CD14-positive monocyte (primary cell): ENCODE measurements at regions not wholly inside any gene's neighbourhood (a gene's known extent, or its start where the extent isn't known, plus 50 kb on each side); places are given as distances from the start of the nearest gene placed in this dataset.

ENCODE experiments used
- DNase-seq, 3 donors: peaks; one replicate each; pipeline ENCODE4 v3.0.0-alpha.2; 2011 to 2022
- H2AFZ ChIP-seq: 2 replicates; pipeline ENCODE4 v1.6.0; 2012; ENCODE audit warnings: mild to moderate bottlenecking, low read depth, low read length, inconsistent platforms; ENCODE audit not compliant: insufficient read depth, poor library complexity, severe bottlenecking
- H3K27ac ChIP-seq, 2 donors: 1 replicate in 1 of 2; 2 replicates in 1 of 2; pipeline ENCODE4 v1.5.1; 2012 to 2013; ENCODE audit warnings: low read length in 2 of 2, control low read depth in 1 of 2, inconsistent platforms in 1 of 2, low read depth in 1 of 2, mild to moderate bottlenecking in 1 of 2
- H3K27me3 ChIP-seq, 2 donors: one replicate each; pipeline versions ENCODE4 v1.6.0 to v1.6.1; 2011 to 2013; ENCODE audit warnings: low read length in 2 of 2; ENCODE audit not compliant: control insufficient read depth in 2 of 2, insufficient read depth in 2 of 2
- H3K36me3 ChIP-seq, 2 donors: replicated peaks in 1 of 2; 1 replicate in 1 of 2; 2 replicates in 1 of 2; pipeline versions ENCODE4 v1.5.1 to v1.6.1; 2012 to 2013; ENCODE audit warnings: low read length in 2 of 2, control low read depth in 1 of 2, inconsistent platforms in 1 of 2, mild to moderate bottlenecking in 1 of 2; ENCODE audit not compliant: insufficient read depth in 2 of 2, control insufficient read depth in 1 of 2
- H3K4me1 ChIP-seq, 2 donors: 1 replicate in 1 of 2; 2 replicates in 1 of 2; pipeline versions ENCODE4 v1.5.1 to v1.6.1; 2012 to 2013; ENCODE audit warnings: low read length in 2 of 2, control low read depth in 1 of 2, inconsistent platforms in 1 of 2, mild to moderate bottlenecking in 1 of 2, moderate library complexity in 1 of 2; ENCODE audit not compliant: insufficient read depth in 2 of 2, control insufficient read depth in 1 of 2
- H3K4me2 ChIP-seq: replicated peaks from 2 replicates; pipeline ENCODE3; 2012; ENCODE audit warnings: low read length, moderate library complexity, mild to moderate bottlenecking; ENCODE audit not compliant: poor library complexity, severe bottlenecking; ENCODE audit errors: extremely low read depth
- H3K4me3 ChIP-seq, 3 experiments: fragments of 200-600 bp in 1 of 3; sonication (generic) in 1 of 3; replicated peaks in 1 of 3; 1 replicate in 2 of 3; 2 replicates in 1 of 3; pipeline ENCODE4 v1.5.1; 2011 to 2013; ENCODE audit warnings: low read length in 3 of 3, mild to moderate bottlenecking in 3 of 3, control low read depth in 2 of 3, low read depth in 2 of 3, inconsistent platforms in 1 of 3, moderate library complexity in 1 of 3
- H3K79me2 ChIP-seq: 2 replicates; pipeline ENCODE4 v1.6.0; 2012; ENCODE audit warnings: mild to moderate bottlenecking, control low read depth, inconsistent platforms, low read length, moderate library complexity; ENCODE audit not compliant: insufficient read depth
- H3K9ac ChIP-seq: 2 replicates; pipeline ENCODE4 v1.6.0; 2017; ENCODE audit warnings: low read length, mild to moderate bottlenecking; ENCODE audit not compliant: insufficient read depth, poor library complexity, severe bottlenecking
- H3K9me3 ChIP-seq, 2 donors: replicated peaks in 1 of 2; 1 replicate in 1 of 2; 2 replicates in 1 of 2; pipeline versions ENCODE4 v1.5.1 to v1.6.1; 2012 to 2013; ENCODE audit warnings: low read length in 2 of 2, control low read depth in 1 of 2; ENCODE audit not compliant: control insufficient read depth in 1 of 2, insufficient read depth in 1 of 2
- H4K20me1 ChIP-seq: 2 replicates; pipeline ENCODE4 v1.6.0; 2012; ENCODE audit warnings: mild to moderate bottlenecking, low read length, control low read depth, moderate library complexity; ENCODE audit not compliant: insufficient read depth
- H3K27ac Mint-ChIP-seq, 7 donors: one replicate each; pipeline ENCODE4 v1.8.0; 2020; ENCODE audit warnings: mild to moderate bottlenecking in 7 of 7, mixed read lengths in 7 of 7, moderate library complexity in 6 of 7, inconsistent platforms in 2 of 7
- H3K27me3 Mint-ChIP-seq, 3 donors: one replicate each; pipeline ENCODE4 v1.8.0; 2021 to 2022; ENCODE audit warnings: low read depth in 3 of 3, mild to moderate bottlenecking in 3 of 3, mixed read lengths in 3 of 3, moderate library complexity in 3 of 3, inconsistent platforms in 1 of 3
- H3K36me3 Mint-ChIP-seq, 2 donors: one replicate each; pipeline ENCODE4 v1.8.0; 2020; ENCODE audit warnings: mixed read lengths in 2 of 2, inconsistent platforms in 1 of 2, mild to moderate bottlenecking in 1 of 2
- H3K4me1 Mint-ChIP-seq: one replicate; pipeline ENCODE4 v1.8.0; 2020; ENCODE audit warnings: mild to moderate bottlenecking, mixed read lengths
- H3K4me3 Mint-ChIP-seq, 2 donors: one replicate each; pipeline ENCODE4 v1.8.0; 2020; ENCODE audit warnings: mild to moderate bottlenecking in 2 of 2, mixed read lengths in 2 of 2, moderate library complexity in 1 of 2
- H3K9me3 Mint-ChIP-seq, 7 donors: one replicate each; pipeline ENCODE4 v1.8.0; 2020 to 2022; ENCODE audit warnings: mixed read lengths in 7 of 7, mild to moderate bottlenecking in 6 of 7, moderate library complexity in 6 of 7, inconsistent platforms in 2 of 7
- WGBS: methylation state at CpG from one replicate; pipeline ENCODE4 v1.1.5; 2013; ENCODE audit warnings: missing lambda C conversion rate; ENCODE audit not compliant: insufficient coverage; 5-methylcytosine and 5-hydroxymethylcytosine counted together
- intact Hi-C, 2 donors: fragments of 100-400 bp; cut with micrococcal nuclease; formaldehyde crosslinking; loops; one replicate each; pipeline versions ENCODE4 v1.15.0 to v1.15.1; 2023
- TF ChIP-seq, protein P1 (sequence below): fragments of 200-600 bp; IDR thresholded peaks from one replicate; pipeline ENCODE4 v1.8.0; 2022; ENCODE audit warnings: antibody characterized with exemption, mild to moderate bottlenecking

DNA sequence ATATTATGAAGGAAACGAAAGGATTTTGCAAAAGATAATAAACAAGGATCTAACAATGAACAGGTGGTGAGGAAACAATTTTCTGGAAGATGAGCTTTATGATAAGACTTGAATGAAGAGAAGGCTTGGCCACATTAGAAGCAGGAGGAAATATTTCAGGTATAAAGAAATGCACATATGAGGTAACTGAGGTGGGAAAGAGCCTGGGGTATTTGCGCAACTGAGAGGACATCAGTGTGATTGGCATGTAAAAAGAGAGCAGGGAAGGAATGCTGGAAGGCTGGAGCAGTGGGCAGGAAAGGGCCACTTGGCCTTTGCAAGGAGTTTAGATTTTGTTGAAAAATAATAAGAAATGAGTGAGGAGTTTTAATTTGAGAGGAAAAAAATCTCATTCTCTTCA lies 414.4 kb upstream of the TMCO5A start:
- intact Hi-C loops = no loop called here
- no peaks in the 10 kb centered on the region for H4K20me1 ChIP-seq

DNA sequence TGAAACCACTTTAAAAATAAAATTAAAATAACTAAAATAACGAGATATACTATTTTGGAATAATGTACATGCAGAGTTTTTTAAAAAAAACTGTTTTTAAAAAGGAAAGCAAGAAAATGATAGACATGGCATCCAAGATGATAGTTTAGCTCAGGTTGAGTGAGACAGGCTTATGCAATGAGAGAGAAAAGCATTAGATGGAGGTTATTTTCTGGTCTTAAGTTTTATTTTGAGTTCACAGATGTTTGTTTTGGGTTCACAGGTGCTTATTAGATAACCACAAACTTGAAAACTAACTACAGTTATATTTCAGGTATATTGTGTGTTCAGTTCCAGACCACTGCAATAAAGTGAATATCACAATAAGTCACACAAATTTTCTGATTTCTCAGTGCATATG lies 413.6 kb upstream of the TMCO5A start:
- Mint-ChIP-seq H3K27ac (no peak overlapping the region), H3K4me3 (no peak overlapping the region), H3K4me1 (no peaks in the 10 kb centered on the region), H3K36me3 (no peaks in the 10 kb centered on the region), H3K9me3 (peaks cover 9 to 13% (median 10%) of the 10 kb centered on the region in 7 donors), H3K27me3 (no peaks in the 10 kb centered on the region)
- Histone ChIP-seq H3K4me1 (no peaks in the 10 kb centered on the region), H3K36me3 (no peaks in the 10 kb centered on the region), H2AFZ (no peak overlapping the region), H3K4me3 (no peak overlapping the region), H4K20me1 (no peaks in the 10 kb centered on the region), H3K27ac (no peak overlapping the region), H3K9me3 (peaks cover 6 to 18% of the 10 kb centered on the region in 2 donors), H3K27me3 (no peaks in the 10 kb centered on the region), H3K79me2 (no peaks in the 10 kb centered on the region), H3K4me2 (no peak overlapping the region), H3K9ac (no peak overlapping the region)
- no CpG with 5 or more reads among the region's 1 CpG for WGBS
- no peak for DNase-seq
- intact Hi-C loops = no loop called here
- TF ChIP-seq, protein P1, sequence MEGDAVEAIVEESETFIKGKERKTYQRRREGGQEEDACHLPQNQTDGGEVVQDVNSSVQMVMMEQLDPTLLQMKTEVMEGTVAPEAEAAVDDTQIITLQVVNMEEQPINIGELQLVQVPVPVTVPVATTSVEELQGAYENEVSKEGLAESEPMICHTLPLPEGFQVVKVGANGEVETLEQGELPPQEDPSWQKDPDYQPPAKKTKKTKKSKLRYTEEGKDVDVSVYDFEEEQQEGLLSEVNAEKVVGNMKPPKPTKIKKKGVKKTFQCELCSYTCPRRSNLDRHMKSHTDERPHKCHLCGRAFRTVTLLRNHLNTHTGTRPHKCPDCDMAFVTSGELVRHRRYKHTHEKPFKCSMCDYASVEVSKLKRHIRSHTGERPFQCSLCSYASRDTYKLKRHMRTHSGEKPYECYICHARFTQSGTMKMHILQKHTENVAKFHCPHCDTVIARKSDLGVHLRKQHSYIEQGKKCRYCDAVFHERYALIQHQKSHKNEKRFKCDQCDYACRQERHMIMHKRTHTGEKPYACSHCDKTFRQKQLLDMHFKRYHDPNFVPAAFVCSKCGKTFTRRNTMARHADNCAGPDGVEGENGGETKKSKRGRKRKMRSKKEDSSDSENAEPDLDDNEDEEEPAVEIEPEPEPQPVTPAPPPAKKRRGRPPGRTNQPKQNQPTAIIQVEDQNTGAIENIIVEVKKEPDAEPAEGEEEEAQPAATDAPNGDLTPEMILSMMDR = no peak

More for the DNA sequence above, 414.4 kb upstream of the TMCO5A start:
- no peak overlapping the region for H3K4me3 ChIP-seq
- H3K79me2 ChIP-seq = no peaks in the 10 kb centered on the region
- Mint-ChIP-seq H3K27ac (no peak overlapping the region), H3K9me3 (peaks cover 6 to 15% (median 10%) of the 10 kb centered on the region in 7 donors), H3K36me3 (no peaks in the 10 kb centered on the region), H3K4me1 (no peaks in the 10 kb centered on the region), H3K4me3 (no peak overlapping the region), H3K27me3 (no peaks in the 10 kb centered on the region)
- no peak overlapping the region for H3K9ac ChIP-seq
- no peak for DNase-seq
- TF ChIP-seq, protein P1 = no peak
- H3K4me1 ChIP-seq = no peaks in the 10 kb centered on the region
- no peaks in the 10 kb centered on the region for H3K27me3 ChIP-seq
- no peak overlapping the region for H3K4me2 ChIP-seq
- H3K36me3 ChIP-seq = no peaks in the 10 kb centered on the region
- H2AFZ ChIP-seq = no peak overlapping the region
- WGBS = 96% methylated on average over 2 of the region's 2 CpGs
- H3K27ac ChIP-seq = no peak overlapping the region
- H3K9me3 ChIP-seq = peaks cover 10 to 18% of the 10 kb centered on the region in 2 donors
